ENCODE measurements at regions not wholly inside any gene's neighbourhood (a gene's known extent, or its start where the extent isn't known, plus 50 kb on each side); places are given as distances from the start of the nearest gene placed in this dataset.

- Histone ChIP-seq H3K27me3 (ENCODE audit: insufficient read depth, low read depth) (no peaks in the 10 kb centered on the region), H3K4me1 (ENCODE audit: low read depth, poor library complexity, severe bottlenecking) (no peaks in the 10 kb centered on the region), H3K79me2 (ENCODE audit: insufficient read depth, low read depth) (no peaks in the 10 kb centered on the region), H3K27ac (no peak overlapping the region), H2AFZ (ENCODE audit: low read depth) (no peak overlapping the region), H3K9ac (no peak overlapping the region), H3K4me3 (IDR thresholded peaks at IDR 0.05; ENCODE audit: insufficient read depth, low read depth, low read length) (no peak overlapping the region), H3K36me3 (ENCODE audit: insufficient read depth) (no peaks in the 10 kb centered on the region), H4K20me1 (ENCODE audit: insufficient read depth) (no peaks in the 10 kb centered on the region), H3K4me2 (no peak overlapping the region)
- no peak for TF ChIP-seq CTCF (conservative IDR thresholded peaks at IDR 0.05; ENCODE audit: low read depth, low read length)
Measured at GRCh38 chr4:44914223-44914622, 187.9 kb upstream of the GNPDA2 start.

- no peaks in the 10 kb centered on the region for H3K27me3 ChIP-seq (ENCODE audit: insufficient read depth, low read depth)
- no peak overlapping the region for H3K9ac ChIP-seq
- no peak overlapping the region for H2AFZ ChIP-seq (ENCODE audit: low read depth)
- H4K20me1 ChIP-seq (ENCODE audit: insufficient read depth): no peaks in the 10 kb centered on the region
- no peaks in the 10 kb centered on the region for H3K79me2 ChIP-seq (ENCODE audit: insufficient read depth, low read depth)
- no peaks in the 10 kb centered on the region for H3K36me3 ChIP-seq (ENCODE audit: insufficient read depth)
- TF ChIP-seq CTCF (conservative IDR thresholded peaks at IDR 0.05; ENCODE audit: low read depth, low read length): no peak
- H3K4me3 ChIP-seq (IDR thresholded peaks at IDR 0.05; ENCODE audit: insufficient read depth, low read depth, low read length): no peak overlapping the region
- H3K4me2 ChIP-seq: no peak overlapping the region
- no peak overlapping the region for H3K27ac ChIP-seq
- no peaks in the 10 kb centered on the region for H3K4me1 ChIP-seq (ENCODE audit: low read depth, poor library complexity, severe bottlenecking)
Measured at GRCh38 chr4:44912980-44913379, 186.6 kb upstream of the GNPDA2 start.

- Histone ChIP-seq H2AFZ (ENCODE audit: low read depth) (no peak overlapping the region), H3K4me2 (no peak overlapping the region), H4K20me1 (ENCODE audit: insufficient read depth) (no peaks in the 10 kb centered on the region), H3K4me3 (IDR thresholded peaks at IDR 0.05; ENCODE audit: insufficient read depth, low read depth, low read length) (no peak overlapping the region), H3K27ac (no peak overlapping the region), H3K9ac (no peak overlapping the region), H3K4me1 (ENCODE audit: low read depth, poor library complexity, severe bottlenecking) (no peaks in the 10 kb centered on the region), H3K79me2 (ENCODE audit: insufficient read depth, low read depth) (no peaks in the 10 kb centered on the region), H3K27me3 (ENCODE audit: insufficient read depth, low read depth) (no peaks in the 10 kb centered on the region), H3K36me3 (ENCODE audit: insufficient read depth) (no peaks in the 10 kb centered on the region)
- TF ChIP-seq CTCF (conservative IDR thresholded peaks at IDR 0.05; ENCODE audit: low read depth, low read length): no peak
Measured at GRCh38 chr4:44908565-44908964, 182.2 kb upstream of the GNPDA2 start.

GRCh38 chr4:44872246-44872645, 145.9 kb upstream of the GNPDA2 start:
- Histone ChIP-seq H3K4me3 (IDR thresholded peaks at IDR 0.05; ENCODE audit: insufficient read depth, low read depth, low read length) (no peak overlapping the region), H2AFZ (ENCODE audit: low read depth) (no peak overlapping the region), H3K4me2 (no peak overlapping the region), H3K79me2 (ENCODE audit: insufficient read depth, low read depth) (no peaks in the 10 kb centered on the region), H3K36me3 (ENCODE audit: insufficient read depth) (no peaks in the 10 kb centered on the region), H4K20me1 (ENCODE audit: insufficient read depth) (no peaks in the 10 kb centered on the region), H3K27me3 (ENCODE audit: insufficient read depth, low read depth) (no peaks in the 10 kb centered on the region), H3K4me1 (ENCODE audit: low read depth, poor library complexity, severe bottlenecking) (no peaks in the 10 kb centered on the region), H3K27ac (no peak overlapping the region), H3K9ac (no peak overlapping the region)
- TF ChIP-seq CTCF (conservative IDR thresholded peaks at IDR 0.05; ENCODE audit: low read depth, low read length): no peak

- Histone ChIP-seq H3K4me2 (no peak overlapping the region), H3K9ac (no peak overlapping the region), H3K4me1 (ENCODE audit: low read depth, poor library complexity, severe bottlenecking) (no peaks in the 10 kb centered on the region), H3K27me3 (ENCODE audit: insufficient read depth, low read depth) (no peaks in the 10 kb centered on the region), H3K4me3 (IDR thresholded peaks at IDR 0.05; ENCODE audit: insufficient read depth, low read depth, low read length) (no peak overlapping the region), H4K20me1 (ENCODE audit: insufficient read depth) (no peaks in the 10 kb centered on the region), H3K36me3 (ENCODE audit: insufficient read depth) (no peaks in the 10 kb centered on the region), H2AFZ (ENCODE audit: low read depth) (no peak overlapping the region), H3K27ac (no peak overlapping the region), H3K79me2 (ENCODE audit: insufficient read depth, low read depth) (no peaks in the 10 kb centered on the region)
- no peak for TF ChIP-seq CTCF (conservative IDR thresholded peaks at IDR 0.05; ENCODE audit: low read depth, low read length)
Measured at GRCh38 chr4:44871133-44871532, 144.8 kb upstream of the GNPDA2 start.

All from KMS-11 (cell line).